ENCODE measurements at regions not wholly inside any gene's neighbourhood (a gene's known extent, or its start where the extent isn't known, plus 50 kb on each side); places are given as distances from the start of the nearest gene placed in this dataset.

GRCh38 chr1:34425785-34426184 is 249.1 kb downstream of the C1orf94 start:
- TF ChIP-seq POLR2A (IDR thresholded peaks at IDR 0.05; ENCODE audit: low read depth) (no peak), CTCF (IDR thresholded peaks at IDR 0.05) (no peak), EP300 (IDR thresholded peaks at IDR 0.05) (no peak), POLR2AphosphoS5 (IDR thresholded peaks at IDR 0.05) (no peak)

All from esophagus muscularis mucosa (tissue), 4 donors.